Sigmoid colon (tissue), 6 donors: ENCODE measurements at regions not wholly inside any gene's neighbourhood (a gene's known extent, or its start where the extent isn't known, plus 50 kb on each side); places are given as distances from the start of the nearest gene placed in this dataset.
A peak's percentile ranks its signal among the peaks of the same experiment; 100 is the strongest.

ENCODE experiments used
- DNase-seq: peaks from one replicate; pipeline ENCODE4 v3.0.0-alpha.2; 2019
- H3K27ac ChIP-seq, 4 donors: fragments of 200-600 bp; sonication (generic); one replicate each; pipeline ENCODE4 v1.5.1; 2016 to 2019; ENCODE audit warnings: mild to moderate bottlenecking in 1 of 4
- H3K27me3 ChIP-seq, 3 donors: fragments of 200-600 bp; sonication (generic); one replicate each; pipeline ENCODE4 v1.5.1; 2019; ENCODE audit warnings: mild to moderate bottlenecking in 1 of 3
- H3K36me3 ChIP-seq, 4 donors: fragments of 200-600 bp; sonication (generic); one replicate each; pipeline ENCODE4 v1.5.1; 2016 to 2019
- H3K4me1 ChIP-seq, 4 donors: fragments of 200-600 bp; sonication (generic); one replicate each; pipeline ENCODE4 v1.5.1; 2017 to 2019
- H3K4me3 ChIP-seq, 4 donors: fragments of 200-600 bp; sonication (generic); one replicate each; pipeline ENCODE4 v1.5.1; 2017 to 2019; ENCODE audit warnings: mild to moderate bottlenecking in 2 of 4, moderate library complexity in 1 of 4
- H3K9me3 ChIP-seq, 4 donors: fragments of 200-600 bp in 3 of 4; sonication (generic) in 3 of 4; one replicate each; pipeline versions ENCODE4 v1.5.1 to v1.6.1; 2013 to 2019
- CTCF ChIP-seq, 4 experiments: fragments of 450-650 bp in 3 of 4; fragments of 200-600 bp in 1 of 4; IDR thresholded peaks; one replicate each; pipeline ENCODE4 v1.5.1; 2016 to 2019; ENCODE audit warnings: antibody characterized with exemption in 4 of 4, mild to moderate bottlenecking in 3 of 4, moderate library complexity in 2 of 4
- EP300 ChIP-seq, 4 donors: sonication (generic); formaldehyde crosslinking; IDR thresholded peaks; one replicate each; pipeline ENCODE4 v1.6.1; 2017; ENCODE audit warnings: antibody characterized with exemption in 4 of 4
- POLR2A ChIP-seq, 2 donors: fragments of 450-650 bp; IDR thresholded peaks; one replicate each; pipeline ENCODE4 v1.6.1; 2016; ENCODE audit warnings: antibody characterized with exemption in 2 of 2, mild to moderate bottlenecking in 2 of 2, moderate library complexity in 2 of 2
- POLR2AphosphoS5 ChIP-seq, 4 donors: sonication (generic); formaldehyde crosslinking; IDR thresholded peaks; one replicate each; pipeline ENCODE4 v1.6.1; 2017; ENCODE audit warnings: antibody characterized with exemption in 4 of 4
- whole genome bisulfite sequencing, 2 donors: extraction: QIAGEN DNeasy Blood & Tissue Kit; methylation state at CpG; one replicate each; pipeline ENCODE4 v1.1.7; 2013; 5-methylcytosine and 5-hydroxymethylcytosine counted together
- intact Hi-C: fragments of 100-400 bp; cut with DNase I; formaldehyde crosslinking; loops from one replicate; pipeline ENCODE4 v1.15.1; 2023
- donor health status: healthy with polysubstance abuse.
- donor health status: healthy.

DNA sequence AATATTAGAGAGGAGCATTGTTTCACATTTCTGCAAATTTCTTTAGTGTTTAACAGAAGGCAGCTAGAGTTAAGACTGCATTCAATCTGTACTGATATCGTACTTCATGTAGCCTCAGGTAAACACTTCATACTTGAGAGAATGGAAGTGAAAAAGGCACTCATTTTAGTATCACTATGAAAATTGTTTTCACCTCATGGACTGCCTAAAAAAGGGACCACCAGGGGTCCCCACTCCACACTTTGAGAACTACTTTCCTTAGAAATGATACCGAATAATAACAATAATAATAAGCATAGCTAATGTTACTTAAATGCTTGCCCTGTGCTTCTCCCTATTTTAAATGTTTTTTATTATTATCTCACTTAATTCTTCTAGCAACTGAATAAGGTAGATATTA lies 95.1 kb downstream of the BLID start:
- Histone ChIP-seq H3K4me1 (no peaks in the 10 kb centered on the region), H3K4me3 (no peak overlapping the region), H3K27ac (no peak overlapping the region), H3K9me3 (no peaks in the 10 kb centered on the region), H3K27me3 (no peaks in the 10 kb centered on the region), H3K36me3 (no peaks in the 10 kb centered on the region)
- intact Hi-C loops, result loop anchor here (2.0 to 5.0 kb wide), 4 partner anchors 81 to 484 kb away; no protein-coding TSS in a partner anchor
- no peak for DNase-seq
- TF ChIP-seq CTCF (IDR thresholded peaks at IDR 0.05) (peak in 2 of 4 experiments; percentile 29 to 49), POLR2A (IDR thresholded peaks at IDR 0.05) (no peak)
- 68 to 72% methylated on average over 2 of the region's 2 CpGs for WGBS, 2 donors

- no peaks in the 10 kb centered on the region for H3K27me3 ChIP-seq
- H3K4me1 ChIP-seq, result no peaks in the 10 kb centered on the region
- no peak overlapping the region for H3K4me3 ChIP-seq
- no peak for TF ChIP-seq POLR2AphosphoS5 (IDR thresholded peaks at IDR 0.05)
- no peak for TF ChIP-seq CTCF (IDR thresholded peaks at IDR 0.05)
- TF ChIP-seq EP300 (IDR thresholded peaks at IDR 0.05), result no peak
- no peak for TF ChIP-seq POLR2A (IDR thresholded peaks at IDR 0.05)
- intact Hi-C loops, result loop anchor here (2.0 to 5.0 kb wide), 4 partner anchors 82 to 485 kb away; no protein-coding TSS in a partner anchor
- no peak overlapping the region for H3K27ac ChIP-seq
- 90 to 91% methylated on average over 3 of the region's 3 CpGs for WGBS, 2 donors
- DNase-seq, result no peak
- H3K9me3 ChIP-seq, result no peaks in the 10 kb centered on the region
- no peaks in the 10 kb centered on the region for H3K36me3 ChIP-seq
Observed at GRCh38 chr11:122019908-122020694, 95.9 kb downstream of the BLID start.

GRCh38 chr11:122007601-122008071 lies 108.4 kb downstream of the BLID start:
- Histone ChIP-seq H3K9me3 (no peaks in the 10 kb centered on the region), H3K27me3 (no peaks in the 10 kb centered on the region), H3K4me3 (no peak overlapping the region), H3K27ac (peak overlapping the region in 2 of 4 donors; percentile 8 to 14), H3K4me1 (peaks cover 0 to 11% (median 0%) of the 10 kb centered on the region in 4 donors), H3K36me3 (no peaks in the 10 kb centered on the region)
- WGBS, 2 donors, result 32 to 58% methylated on average over 4 of the region's 4 CpGs
- intact Hi-C loops, result no loop called here
- peak; percentile 79 for DNase-seq
- TF ChIP-seq POLR2AphosphoS5 (IDR thresholded peaks at IDR 0.05) (no peak), POLR2A (IDR thresholded peaks at IDR 0.05) (no peak), EP300 (IDR thresholded peaks at IDR 0.05) (no peak), CTCF (IDR thresholded peaks at IDR 0.05) (no peak)

- intact Hi-C loops, result no loop called here
- no peak for DNase-seq
- H3K36me3 ChIP-seq, result no peaks in the 10 kb centered on the region
- WGBS, 2 donors, result 92 to 97% methylated on average over 1 of the region's 1 CpG
- peaks cover 0 to 11% (median 0%) of the 10 kb centered on the region in 4 donors for H3K4me1 ChIP-seq
- no peak overlapping the region for H3K4me3 ChIP-seq
- no peak overlapping the region for H3K27ac ChIP-seq
- no peaks in the 10 kb centered on the region for H3K9me3 ChIP-seq
- H3K27me3 ChIP-seq, result no peaks in the 10 kb centered on the region
- TF ChIP-seq CTCF (IDR thresholded peaks at IDR 0.05) (no peak), POLR2AphosphoS5 (IDR thresholded peaks at IDR 0.05) (no peak), EP300 (IDR thresholded peaks at IDR 0.05) (no peak), POLR2A (IDR thresholded peaks at IDR 0.05) (no peak)
Observed at GRCh38 chr11:122004446-122004845, 111.6 kb downstream of the BLID start.
